GM10266 (cell line): ENCODE measurements at regions not wholly inside any gene's neighbourhood (a gene's known extent, or its start where the extent isn't known, plus 50 kb on each side); places are given as distances from the start of the nearest gene placed in this dataset.
"Not testable (repeated sequence)": the region's sequence is repeated elsewhere in the genome, so short reads cannot be mapped to it uniquely, and the experiment has no call there.

Source experiments
- DNase-seq: peaks from one replicate; pipeline ENCODE4 v3.0.0; 2012; ENCODE audit errors: extremely low spot score
- CTCF ChIP-seq: IDR thresholded peaks from 2 replicates; pipeline ENCODE4 v1.5.1; 2012; ENCODE audit warnings: mild to moderate bottlenecking, low read depth; ENCODE audit not compliant: control insufficient read depth, insufficient read depth; ENCODE audit errors: missing control alignments

GRCh38 chr3:16013568-16013967 is 160.9 kb upstream of the GALNT15 start:
- no peak for TF ChIP-seq CTCF
- no peak for DNase-seq

GRCh38 chr3:16021801-16022200 is 152.7 kb upstream of the GALNT15 start:
- not testable (repeated sequence) for DNase-seq

GRCh38 chr3:16023881-16024280 is 150.6 kb upstream of the GALNT15 start:
- not testable (repeated sequence) for DNase-seq

GRCh38 chr3:16024548-16024947 is 149.9 kb upstream of the GALNT15 start:
- TF ChIP-seq CTCF: no peak
- no peak for DNase-seq

GRCh38 chr3:16026753-16027152 is 147.7 kb upstream of the GALNT15 start:
- DNase-seq: no peak
- no peak for TF ChIP-seq CTCF

- TF ChIP-seq CTCF: no peak
- no peak for DNase-seq
These were observed 145.9 kb upstream of the GALNT15 start for GRCh38 chr3:16028604-16029003.

GRCh38 chr3:16030342-16030741 is 144.1 kb upstream of the GALNT15 start:
- DNase-seq: no peak
- no peak for TF ChIP-seq CTCF

- TF ChIP-seq CTCF: no peak
- no peak for DNase-seq
These were observed 143.0 kb upstream of the GALNT15 start for GRCh38 chr3:16031434-16031833.
